HepG2 (cell line): ENCODE measurements at regions not wholly inside any gene's neighbourhood (a gene's known extent, or its start where the extent isn't known, plus 50 kb on each side); places are given as distances from the start of the nearest gene placed in this dataset.

ENCODE experiments used
- ATAC-seq: fragments of 200-7000 bp; cut with Tn5 transposase; 3 replicates; pipeline ENCODE4 v1.9.1; 2020; ENCODE audit warnings: mild to moderate bottlenecking, moderate library complexity
- BruUV-seq: library from RNA; stranded (reverse); fragments of 400-500 nt; replicated peaks from 2 replicates; lab custom pipeline; 2021; lab: Mats Ljungman, UMichigan
- CTCF ChIA-PET: fragments of 300-600 bp; formaldehyde crosslinking; extraction: SDS; loops from one replicate; lab custom pipeline; 2021; ENCODE audit warnings: low total read pairs, inconsistent platforms, low intra/inter-chr PET ratio; lab: Yijun Ruan, JAX
- POLR2A ChIA-PET: fragments of 350-600 bp; sonication (Branson Sonifier 250); formaldehyde crosslinking; loops from one replicate; lab custom pipeline; 2020; ENCODE audit warnings: antibody characterized with exemption, inconsistent platforms; lab: Yijun Ruan, JAX
- DNase-seq: peaks from one replicate; pipeline ENCODE4 v3.0.0-alpha.2; 2015; ENCODE audit warnings: low spot score
- FAIRE-seq: peaks from 3 replicates; lab custom pipeline; 2011; peaks lifted over from hg19 to GRCh38; lab: Jason Lieb, UNC
- H2AFZ ChIP-seq: one replicate; pipeline ENCODE4 v1.6.1; 2011; ENCODE audit warnings: low read length, inconsistent platforms
- H3K27ac ChIP-seq: fragments of 300-600 bp; 3 replicates; pipeline ENCODE4 v1.8.0; 2011; ENCODE audit warnings: mixed run types, mild to moderate bottlenecking, mixed read lengths, low read length, inconsistent platforms; ENCODE audit not compliant: insufficient read depth; ENCODE audit errors: extremely low read length
- H3K27me3 ChIP-seq, 2 experiments: fragments of 200-600 bp in 1 of 2; 2 replicates in 1 of 2; 3 replicates in 1 of 2; pipeline versions ENCODE4 v1.6.0 to v1.8.0; 2011; ENCODE audit warnings: low read length in 2 of 2, mild to moderate bottlenecking in 2 of 2, moderate library complexity in 2 of 2, inconsistent platforms in 1 of 2; ENCODE audit not compliant: insufficient read depth in 2 of 2, control insufficient read depth in 1 of 2
- H3K36me3 ChIP-seq, 2 experiments: fragments of 200-600 bp in 1 of 2; replicated peaks in 1 of 2; 2 replicates in 1 of 2; 3 replicates in 1 of 2; pipeline versions ENCODE4 v1.5.1 to v1.8.0; 2011; ENCODE audit warnings: low read length in 2 of 2, inconsistent platforms in 1 of 2; ENCODE audit not compliant: insufficient read depth in 2 of 2, control insufficient read depth in 1 of 2
- H3K4me1 ChIP-seq: 2 replicates; pipeline ENCODE4 v1.5.1; 2012; ENCODE audit warnings: low read length, inconsistent platforms; ENCODE audit not compliant: insufficient read depth
- H3K4me2 ChIP-seq: 2 replicates; pipeline ENCODE4 v1.6.0; 2011; ENCODE audit warnings: low read depth, low read length, inconsistent platforms
- H3K4me3 ChIP-seq, 3 experiments: fragments of 200-600 bp in 1 of 3; sonication (generic), shearing (Covaris generic) in 1 of 3; replicated peaks in 1 of 3; 2 replicates each; pipeline ENCODE4 v1.5.1; 2011 to 2016; ENCODE audit warnings: low read length in 3 of 3, inconsistent platforms in 2 of 3, low read depth in 2 of 3, mild to moderate bottlenecking in 2 of 3, control low read depth in 1 of 3, mixed read lengths in 1 of 3; ENCODE audit not compliant: insufficient read depth in 1 of 3
- H3K79me2 ChIP-seq: one replicate; pipeline ENCODE4 v1.6.1; 2011; ENCODE audit warnings: low read length, inconsistent platforms; ENCODE audit not compliant: insufficient read depth
- H3K9ac ChIP-seq: 2 replicates; pipeline ENCODE4 v1.6.0; 2011; ENCODE audit warnings: mild to moderate bottlenecking, low read depth, low read length, inconsistent platforms; ENCODE audit not compliant: insufficient read depth
- H3K9me3 ChIP-seq: 2 replicates; pipeline ENCODE4 v1.5.1; 2012; ENCODE audit warnings: mild to moderate bottlenecking, low read length
- H4K20me1 ChIP-seq: 2 replicates; pipeline ENCODE4 v1.6.0; 2011; ENCODE audit warnings: inconsistent platforms, mild to moderate bottlenecking, low read length, moderate library complexity; ENCODE audit not compliant: insufficient read depth
- EED ChIP-seq: sonication (generic); formaldehyde crosslinking; IDR thresholded peaks from 2 replicates; pipeline ENCODE4 v1.5.0; 2020; ENCODE audit warnings: mild to moderate bottlenecking, missing genetic modification reagents
- ETV6 ChIP-seq: sonication (generic); formaldehyde crosslinking; conservative IDR thresholded peaks from 2 replicates; pipeline ENCODE4 v1.4.0; 2020; ENCODE audit warnings: missing genetic modification reagents
- PAX8 ChIP-seq: sonication (generic); formaldehyde crosslinking; IDR thresholded peaks from 2 replicates; pipeline ENCODE4 v1.8.0; 2022; ENCODE audit warnings: mild to moderate bottlenecking, missing genetic modification reagents, borderline replicate concordance
- RCOR2 ChIP-seq: IDR thresholded peaks from 2 replicates; pipeline ENCODE4 v1.6.1; 2016; ENCODE audit warnings: missing biosample characterization, missing genetic modification reagents
- RERE ChIP-seq: IDR thresholded peaks from 2 replicates; pipeline ENCODE4 v1.6.1; 2016; ENCODE audit warnings: low read depth, missing genetic modification reagents, missing compliant biosample characterization
- SPEN ChIP-seq: sonication (generic); formaldehyde crosslinking; IDR thresholded peaks from 2 replicates; pipeline ENCODE4 v1.5.1; 2020; ENCODE audit warnings: low read depth, mild to moderate bottlenecking, missing genetic modification reagents
- ZC3H13 ChIP-seq: sonication (generic); formaldehyde crosslinking; IDR thresholded peaks from 2 replicates; pipeline ENCODE4 v1.8.1; 2023; ENCODE audit warnings: mild to moderate bottlenecking, missing genetic modification reagents, moderate library complexity
- ZNF83 ChIP-seq: sonication (generic); formaldehyde crosslinking; IDR thresholded peaks from 2 replicates; pipeline ENCODE4 v1.4.0; 2020; ENCODE audit warnings: missing genetic modification reagents, mild to moderate bottlenecking, borderline replicate concordance
- WGBS: methylation state at CpG from one replicate; pipeline ENCODE4 v1.1.6; 2017; ENCODE audit warnings: low lambda C conversion rate; 5-methylcytosine and 5-hydroxymethylcytosine counted together
- in situ Hi-C: cut with HindIII; loops from 2 replicates; pipeline ENCODE4 v1.10.0; 2017; ENCODE audit warnings: low pct_unique_long_range_greater_than_20kb; ENCODE audit not compliant: extremely low pct_ligation_motif_present
- intact Hi-C: fragments of 100-400 bp; cut with micrococcal nuclease; formaldehyde crosslinking; loops from one replicate; pipeline ENCODE4 v1.10.0; 2022; ENCODE audit not compliant: unreplicated experiment
- TF ChIP-seq, protein P1 (sequence below): sonication (generic); formaldehyde crosslinking; IDR thresholded peaks from 2 replicates; pipeline ENCODE4 v1.5.0; 2020; ENCODE audit warnings: missing genetic modification reagents
- TF ChIP-seq, protein P2 (sequence below): sonication (generic); formaldehyde crosslinking; IDR thresholded peaks from 2 replicates; pipeline ENCODE4 v1.4.0; 2020; ENCODE audit warnings: missing genetic modification reagents
- TF ChIP-seq, protein P3 (sequence below): sonication (generic); formaldehyde crosslinking; IDR thresholded peaks from 2 replicates; pipeline ENCODE4 v1.8.1; 2023; ENCODE audit warnings: mild to moderate bottlenecking, missing genetic modification reagents

DNA sequence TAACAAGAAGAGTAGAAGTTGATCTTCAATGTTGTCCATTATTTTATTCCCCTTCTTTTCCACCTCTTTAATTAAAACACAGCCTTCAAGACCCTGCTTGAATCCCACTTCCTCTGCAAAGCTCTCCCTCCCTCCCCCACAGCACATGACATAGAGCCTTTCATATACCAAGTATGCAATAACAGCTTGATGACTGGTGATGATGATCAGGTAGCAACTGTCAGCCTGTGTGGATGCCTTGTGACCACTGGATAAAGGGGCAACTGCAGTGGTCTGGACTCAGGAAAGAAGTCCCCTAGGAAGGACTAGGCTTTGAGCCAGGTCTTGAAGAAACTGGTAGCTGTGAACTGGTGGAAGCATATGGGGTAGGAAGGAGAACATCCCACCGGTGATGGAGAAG is 53.8 kb upstream of the PRDX6 start (continued):
- TF ChIP-seq, protein P1, sequence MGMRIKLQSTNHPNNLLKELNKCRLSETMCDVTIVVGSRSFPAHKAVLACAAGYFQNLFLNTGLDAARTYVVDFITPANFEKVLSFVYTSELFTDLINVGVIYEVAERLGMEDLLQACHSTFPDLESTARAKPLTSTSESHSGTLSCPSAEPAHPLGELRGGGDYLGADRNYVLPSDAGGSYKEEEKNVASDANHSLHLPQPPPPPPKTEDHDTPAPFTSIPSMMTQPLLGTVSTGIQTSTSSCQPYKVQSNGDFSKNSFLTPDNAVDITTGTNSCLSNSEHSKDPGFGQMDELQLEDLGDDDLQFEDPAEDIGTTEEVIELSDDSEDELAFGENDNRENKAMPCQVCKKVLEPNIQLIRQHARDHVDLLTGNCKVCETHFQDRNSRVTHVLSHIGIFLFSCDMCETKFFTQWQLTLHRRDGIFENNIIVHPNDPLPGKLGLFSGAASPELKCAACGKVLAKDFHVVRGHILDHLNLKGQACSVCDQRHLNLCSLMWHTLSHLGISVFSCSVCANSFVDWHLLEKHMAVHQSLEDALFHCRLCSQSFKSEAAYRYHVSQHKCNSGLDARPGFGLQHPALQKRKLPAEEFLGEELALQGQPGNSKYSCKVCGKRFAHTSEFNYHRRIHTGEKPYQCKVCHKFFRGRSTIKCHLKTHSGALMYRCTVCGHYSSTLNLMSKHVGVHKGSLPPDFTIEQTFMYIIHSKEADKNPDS (CRISPR knock-in tag): no peak
- no peak for TF ChIP-seq SPEN (CRISPR knock-in tag)
- TF ChIP-seq, all 625 proteins: peak for 0

- Histone ChIP-seq H3K4me1 (no peaks in the 10 kb centered on the region), H3K4me3 (no peak overlapping the region), H4K20me1 (no peaks in the 10 kb centered on the region), H3K36me3 (no peaks in the 10 kb centered on the region), H3K27me3 (no peaks in the 10 kb centered on the region), H2AFZ (no peak overlapping the region), H3K4me2 (no peak overlapping the region), H3K27ac (no peak overlapping the region), H3K9ac (no peak overlapping the region), H3K9me3 (no peaks in the 10 kb centered on the region), H3K79me2 (no peaks in the 10 kb centered on the region)
- CTCF ChIA-PET: no interaction called here
- intact Hi-C loops: loop anchor here (10.0 kb wide), 1 partner anchor 291 kb away; the partner anchor contains the start of gene KLHL20
- in situ Hi-C loops: loop anchor here (5.0 kb wide), 1 partner anchor 398 kb away; the partner anchor contains the start of genes CENPL and DARS2
- WGBS: 97% methylated on average over 4 of the region's 4 CpGs
- DNase-seq (no peak), ATAC-seq (no peak), FAIRE-seq (no peak)
- no TSS peak for BruUV-seq
- POLR2A ChIA-PET: no interaction called here
- TF ChIP-seq RERE: no peak
- TF ChIP-seq PAX8 (CRISPR knock-in tag): no peak
- TF ChIP-seq ETV6 (CRISPR knock-in tag): no peak
- TF ChIP-seq, protein P2, sequence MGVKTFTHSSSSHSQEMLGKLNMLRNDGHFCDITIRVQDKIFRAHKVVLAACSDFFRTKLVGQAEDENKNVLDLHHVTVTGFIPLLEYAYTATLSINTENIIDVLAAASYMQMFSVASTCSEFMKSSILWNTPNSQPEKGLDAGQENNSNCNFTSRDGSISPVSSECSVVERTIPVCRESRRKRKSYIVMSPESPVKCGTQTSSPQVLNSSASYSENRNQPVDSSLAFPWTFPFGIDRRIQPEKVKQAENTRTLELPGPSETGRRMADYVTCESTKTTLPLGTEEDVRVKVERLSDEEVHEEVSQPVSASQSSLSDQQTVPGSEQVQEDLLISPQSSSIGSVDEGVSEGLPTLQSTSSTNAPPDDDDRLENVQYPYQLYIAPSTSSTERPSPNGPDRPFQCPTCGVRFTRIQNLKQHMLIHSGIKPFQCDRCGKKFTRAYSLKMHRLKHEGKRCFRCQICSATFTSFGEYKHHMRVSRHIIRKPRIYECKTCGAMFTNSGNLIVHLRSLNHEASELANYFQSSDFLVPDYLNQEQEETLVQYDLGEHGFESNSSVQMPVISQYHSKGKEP (CRISPR knock-in tag): no peak
- no peak for TF ChIP-seq EED
- TF ChIP-seq ZC3H13 (CRISPR knock-in tag): no peak
- TF ChIP-seq ZNF83 (CRISPR knock-in tag): no peak
- TF ChIP-seq RCOR2 (CRISPR knock-in tag): no peak
- TF ChIP-seq, protein P3, sequence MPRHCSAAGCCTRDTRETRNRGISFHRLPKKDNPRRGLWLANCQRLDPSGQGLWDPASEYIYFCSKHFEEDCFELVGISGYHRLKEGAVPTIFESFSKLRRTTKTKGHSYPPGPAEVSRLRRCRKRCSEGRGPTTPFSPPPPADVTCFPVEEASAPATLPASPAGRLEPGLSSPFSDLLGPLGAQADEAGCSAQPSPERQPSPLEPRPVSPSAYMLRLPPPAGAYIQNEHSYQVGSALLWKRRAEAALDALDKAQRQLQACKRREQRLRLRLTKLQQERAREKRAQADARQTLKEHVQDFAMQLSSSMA (CRISPR knock-in tag): no peak
Measured at GRCh38 chr1:173424143-173424542, 53.0 kb upstream of the PRDX6 start.
